8988T (cell line): ENCODE measurements at regions not wholly inside any gene's neighbourhood (a gene's known extent, or its start where the extent isn't known, plus 50 kb on each side); places are given as distances from the start of the nearest gene placed in this dataset.
"Not testable (repeated sequence)": the region's sequence is repeated elsewhere in the genome, so short reads cannot be mapped to it uniquely, and the experiment has no call there.

Experiments
- DNase-seq: peaks from one replicate; pipeline ENCODE4 v3.0.0; 2011

DNA sequence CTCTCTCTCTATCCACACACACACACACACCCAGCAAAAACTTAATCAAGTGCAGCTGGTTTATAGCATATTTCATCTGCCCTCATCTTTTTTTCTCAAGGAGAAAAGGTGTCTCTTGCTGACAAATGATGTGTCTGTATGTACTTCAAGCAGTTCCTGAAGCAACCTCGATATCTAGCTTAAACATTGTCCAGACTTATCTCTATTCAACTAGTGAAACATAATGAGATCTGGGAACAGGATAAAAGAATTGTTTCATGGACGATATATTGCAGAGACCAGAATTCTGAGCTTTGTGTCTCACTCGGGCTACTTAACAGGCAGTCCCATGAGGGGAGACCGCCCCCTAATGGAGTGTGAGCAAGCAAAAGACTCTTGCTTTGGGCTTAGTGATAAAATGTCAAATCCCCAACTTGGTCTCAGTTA, 929.2 kb upstream of the SOX11 start:
- no peak for DNase-seq

GRCh38 chr2:4765787-4766530, 926.2 kb upstream of the SOX11 start:
- no peak for DNase-seq

DNA sequence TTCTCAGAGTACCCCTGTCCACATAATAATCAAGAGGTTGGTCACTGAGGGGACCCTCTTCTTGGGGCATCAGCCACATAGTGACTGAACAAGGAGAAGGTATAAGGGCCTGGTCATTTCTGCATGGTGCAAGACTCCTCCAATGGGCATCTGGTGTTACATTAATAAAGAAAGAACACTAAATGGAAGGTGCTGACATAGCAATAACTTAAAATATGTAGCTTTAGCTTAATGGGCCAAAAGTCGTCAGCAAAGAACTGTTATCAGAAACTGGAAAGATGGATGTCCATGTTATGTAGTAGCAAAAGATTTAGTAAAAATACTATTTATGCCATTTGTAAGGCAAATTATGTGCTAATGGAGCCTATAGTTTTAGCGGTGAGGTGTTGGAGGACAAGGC, 916.5 kb upstream of the SOX11 start:
- no peak for DNase-seq

DNA sequence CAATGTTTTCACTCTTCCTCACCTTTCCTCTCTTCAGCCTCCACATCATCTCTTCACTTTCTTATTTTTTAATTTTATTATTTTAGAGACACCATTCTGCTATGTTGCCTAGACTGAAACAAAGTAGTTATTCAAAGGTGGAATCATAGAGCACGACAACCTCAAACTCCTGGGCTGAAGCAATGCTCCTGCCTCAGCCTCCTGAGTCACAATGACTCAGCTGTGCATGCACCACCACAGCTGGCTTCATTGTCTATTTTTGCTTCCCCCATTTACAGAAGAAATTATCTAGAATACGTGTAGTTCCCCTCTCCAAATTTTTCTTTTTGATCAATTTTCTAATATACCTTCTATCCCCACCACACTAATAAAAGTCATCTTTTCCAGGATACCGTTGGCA, 911.5 kb upstream of the SOX11 start:
- no peak for DNase-seq

- no peak for DNase-seq
These were observed 909.5 kb upstream of the SOX11 start for GRCh38 chr2:4782647-4783046.

- DNase-seq = no peak
These were observed 900.7 kb upstream of the SOX11 start for GRCh38 chr2:4791488-4791887.

DNA sequence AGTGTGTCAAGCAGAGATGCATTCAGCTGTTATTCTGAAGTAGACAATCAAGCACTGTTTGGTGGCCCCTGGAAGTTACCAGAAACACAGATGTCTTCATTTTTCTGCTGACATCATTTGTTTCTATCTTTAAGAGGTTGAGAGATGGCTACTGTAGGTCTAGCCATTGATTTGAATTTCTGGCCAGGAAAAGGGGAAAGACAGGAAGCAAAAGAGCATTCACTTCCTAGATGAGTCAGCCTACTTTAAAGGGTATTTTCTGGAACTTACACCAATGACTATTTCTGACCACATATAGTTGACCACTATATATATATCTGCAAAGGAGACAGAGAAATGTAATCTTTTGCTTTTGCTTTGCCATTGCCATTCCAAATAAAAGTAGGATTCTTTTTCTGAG, 900.1 kb upstream of the SOX11 start:
- no peak for DNase-seq

GRCh38 chr2:4803396-4803795, 888.8 kb upstream of the SOX11 start:
- DNase-seq = no peak

GRCh38 chr2:4814137-4814536, 878.0 kb upstream of the SOX11 start:
- DNase-seq = not testable (repeated sequence)

- no peak for DNase-seq
These were observed 864.3 kb upstream of the SOX11 start for GRCh38 chr2:4827836-4828235.

DNA sequence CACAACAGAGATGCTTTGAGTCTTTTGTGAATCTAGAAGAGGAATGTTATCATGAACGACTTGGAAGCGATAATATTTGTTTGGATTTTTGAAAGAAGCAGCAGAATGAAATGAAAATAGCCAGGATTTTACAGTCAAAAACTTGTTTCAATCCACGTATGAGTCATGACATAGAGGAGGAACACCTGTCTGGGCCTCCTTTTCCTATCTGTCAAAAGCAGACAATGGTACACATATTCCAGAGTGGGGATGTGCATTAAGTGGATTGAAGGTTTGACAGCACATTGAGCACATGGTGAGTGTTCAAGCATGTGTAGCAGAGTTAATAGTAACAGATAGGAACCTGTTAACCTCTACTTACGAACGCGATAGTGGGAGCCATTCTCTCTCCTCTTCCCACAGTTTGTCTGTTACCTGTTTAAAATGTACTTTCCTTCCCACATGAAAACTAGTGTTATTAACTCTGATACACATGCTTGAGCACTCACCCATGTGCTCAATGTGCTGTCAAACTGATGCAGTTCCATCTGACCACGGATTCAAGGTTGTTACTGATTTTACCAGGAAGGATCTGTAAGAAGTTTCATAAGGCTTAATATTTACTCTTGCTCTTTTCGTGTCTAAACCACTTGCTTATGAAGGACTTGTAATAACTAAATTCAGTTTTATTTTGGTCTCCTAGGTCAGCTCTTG, 863.4 kb upstream of the SOX11 start:
- no peak for DNase-seq

GRCh38 chr2:4831751-4832150, 860.4 kb upstream of the SOX11 start:
- DNase-seq = no peak

- DNase-seq = no peak
These were observed 859.5 kb upstream of the SOX11 start for GRCh38 chr2:4832642-4833041.

- no peak for DNase-seq
These were observed 853.6 kb upstream of the SOX11 start for GRCh38 chr2:4838626-4839025.

- DNase-seq = no peak
These were observed 851.4 kb upstream of the SOX11 start for GRCh38 chr2:4840791-4841190.

- no peak for DNase-seq
These were observed 847.3 kb upstream of the SOX11 start for GRCh38 chr2:4844881-4845280.

DNA sequence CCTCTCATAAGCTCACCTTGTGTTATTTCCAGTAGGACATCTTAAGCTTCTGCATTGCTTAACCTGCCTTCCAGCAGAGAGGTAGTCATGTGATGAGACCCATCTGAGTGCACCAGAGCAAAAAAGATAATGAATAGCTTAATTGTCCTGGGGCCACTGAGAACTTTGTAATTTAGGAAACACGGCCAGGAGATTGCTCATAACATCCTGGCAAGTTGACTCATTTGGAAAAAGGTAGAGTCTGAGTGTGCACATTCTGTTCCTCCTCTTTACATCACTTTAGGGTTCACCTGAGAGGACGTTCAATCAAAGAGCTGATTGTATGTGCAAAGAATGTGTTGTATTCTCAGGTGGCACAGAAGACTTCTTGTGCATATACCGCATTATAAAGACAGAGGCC, 830.2 kb upstream of the SOX11 start:
- no peak for DNase-seq

GRCh38 chr2:4866198-4866597, 826.0 kb upstream of the SOX11 start:
- DNase-seq = no peak

GRCh38 chr2:4868466-4868865, 823.7 kb upstream of the SOX11 start:
- no peak for DNase-seq

GRCh38 chr2:4869154-4869553, 823.0 kb upstream of the SOX11 start:
- no peak for DNase-seq

DNA sequence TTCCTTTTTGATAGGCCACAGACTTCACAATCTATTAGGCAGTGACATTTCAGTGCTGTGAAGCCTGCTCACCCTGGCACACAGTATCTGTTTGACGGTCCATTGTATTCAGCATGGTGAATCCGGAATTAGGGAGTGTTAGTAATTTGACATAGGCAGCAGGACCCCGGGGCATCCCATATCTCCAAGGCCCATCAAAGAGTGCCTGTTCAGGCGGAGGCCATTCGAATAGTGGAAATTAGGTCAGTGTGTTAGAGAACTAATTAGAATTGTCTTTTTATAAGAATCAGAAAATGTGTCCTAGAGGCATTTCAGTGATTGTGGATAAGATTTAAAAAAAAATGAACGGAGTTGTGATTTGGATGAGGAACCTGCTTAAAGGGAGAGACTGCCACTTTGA, 818.8 kb upstream of the SOX11 start:
- no peak for DNase-seq

DNA sequence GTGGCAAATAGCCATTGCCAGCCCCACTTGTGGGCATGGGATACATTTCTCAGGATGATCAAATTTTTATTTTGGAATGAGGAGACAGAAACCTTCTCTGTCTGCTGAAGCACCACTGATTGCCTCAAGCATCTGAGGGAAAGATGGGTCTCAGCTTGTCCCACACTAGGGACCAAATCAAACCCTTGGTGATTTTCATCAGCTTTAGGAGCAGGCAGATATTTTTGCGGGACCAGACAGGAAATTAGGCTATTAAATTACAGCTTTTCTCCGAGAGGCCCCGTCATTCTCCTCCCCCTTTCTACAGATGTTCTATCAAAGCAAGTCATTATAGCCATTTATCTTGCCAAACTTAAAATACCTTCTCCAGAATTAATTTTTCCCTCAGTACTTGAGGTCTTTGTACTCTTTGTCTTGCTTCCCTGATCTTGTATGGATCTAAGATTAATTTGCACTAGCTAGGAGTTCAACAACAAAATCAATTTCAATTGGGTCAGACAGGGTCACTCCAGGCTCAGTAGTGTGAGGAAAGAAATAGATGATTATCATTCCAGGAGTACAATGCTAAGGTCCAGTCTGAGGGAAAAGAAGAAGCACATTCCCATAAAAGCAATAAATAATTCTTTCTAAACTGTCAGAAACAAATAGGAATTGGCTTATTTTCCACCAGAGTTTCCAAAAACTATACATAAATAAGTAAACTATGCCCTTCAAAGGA, 818.1 kb upstream of the SOX11 start:
- no peak for DNase-seq

DNA sequence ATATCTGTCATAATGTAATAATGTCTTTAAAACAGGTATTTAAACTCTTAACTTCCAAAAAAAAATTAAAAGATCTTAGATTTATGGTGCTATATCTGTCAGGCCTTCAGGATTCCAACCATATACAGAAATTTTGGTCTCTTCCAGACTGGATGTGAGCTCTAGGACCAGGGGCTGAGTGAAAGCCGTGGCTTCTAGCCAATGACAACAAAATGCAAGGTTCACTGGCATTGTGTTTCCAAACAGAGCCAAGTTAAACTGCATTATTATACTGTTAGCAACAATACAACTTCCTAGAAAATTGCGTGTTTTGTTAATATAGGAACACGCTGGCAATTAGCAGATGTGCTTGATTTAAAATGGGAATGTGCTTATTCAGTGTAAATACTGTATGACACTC, 809.8 kb upstream of the SOX11 start:
- DNase-seq = no peak

GRCh38 chr2:4882941-4883340, 809.2 kb upstream of the SOX11 start:
- DNase-seq = no peak
